H1 (cell line): ENCODE measurements at regions not wholly inside any gene's neighbourhood (a gene's known extent, or its start where the extent isn't known, plus 50 kb on each side); places are given as distances from the start of the nearest gene placed in this dataset.

ENCODE experiments used
- CTCF ChIA-PET: fragments of 300-600 bp; sonication (Branson Sonifier 250); formaldehyde crosslinking; loops from one replicate; lab custom pipeline; 2021; ENCODE audit not compliant: partially characterized antibody; lab: Charles Lee
- POLR2A ChIA-PET: fragments of 300-600 bp; sonication (Branson Sonifier 250); formaldehyde crosslinking; loops from one replicate; lab custom pipeline; 2021; ENCODE audit warnings: inconsistent platforms; ENCODE audit not compliant: partially characterized antibody; lab: Charles Lee
- DNase-seq, 2 experiments: peaks; one replicate each; pipeline versions ENCODE4 v3.0.0 to v3.0.0-alpha.2; 2010 to 2022; ENCODE audit warnings: low spot score in 2 of 2, low read depth in 1 of 2, mixed read lengths in 1 of 2
- FAIRE-seq: peaks from 2 replicates; lab custom pipeline; 2011; peaks lifted over from hg19 to GRCh38; lab: Jason Lieb, UNC
- H2AFZ ChIP-seq: 2 replicates; pipeline ENCODE4 v1.8.1; 2012; ENCODE audit warnings: low read length, inconsistent platforms
- H2AK5ac ChIP-seq: 2 replicates; pipeline ENCODE4 v1.6.1; 2013; ENCODE audit warnings: low read depth, low read length
- H2BK120ac ChIP-seq: replicated peaks from 2 replicates; pipeline ENCODE3; 2013; ENCODE audit warnings: low read depth, low read length, inconsistent platforms
- H2BK12ac ChIP-seq: 2 replicates; pipeline ENCODE4 v1.6.1; 2013; ENCODE audit warnings: low read depth, low read length
- H2BK15ac ChIP-seq: 2 replicates; pipeline ENCODE4 v1.6.1; 2013; ENCODE audit warnings: low read length
- H2BK20ac ChIP-seq: 2 replicates; pipeline ENCODE4 v1.6.1; 2013; ENCODE audit warnings: low read length
- H2BK5ac ChIP-seq: 2 replicates; pipeline ENCODE4 v1.6.1; 2013; ENCODE audit warnings: low read depth, low read length
- H3K14ac ChIP-seq: 2 replicates; pipeline ENCODE4 v1.6.1; 2013; ENCODE audit warnings: inconsistent platforms; ENCODE audit not compliant: insufficient read length
- H3K18ac ChIP-seq: 2 replicates; pipeline ENCODE4 v1.6.1; 2013; ENCODE audit warnings: low read length; ENCODE audit errors: extremely low read depth
- H3K23ac ChIP-seq: 2 replicates; pipeline ENCODE4 v1.6.1; 2013; ENCODE audit warnings: inconsistent platforms; ENCODE audit not compliant: insufficient read length
- H3K23me2 ChIP-seq: 2 replicates; pipeline ENCODE4 v1.6.1; 2013; ENCODE audit warnings: low read depth, low read length
- H3K27ac ChIP-seq: 2 replicates; pipeline ENCODE4 v1.6.1; 2011; ENCODE audit warnings: low read depth, low read length, inconsistent platforms
- H3K27me3 ChIP-seq, 4 experiments: replicated peaks in 1 of 4; 1 replicate in 1 of 4; 2 replicates in 3 of 4; pipeline versions ENCODE4 v1.6.1 to v1.8.1; 2011 to 2013; ENCODE audit warnings: low read length in 3 of 4, mild to moderate bottlenecking in 3 of 4, inconsistent platforms in 2 of 4, mixed read lengths in 2 of 4, moderate library complexity in 1 of 4; ENCODE audit not compliant: control insufficient read depth in 3 of 4, insufficient read depth in 3 of 4; ENCODE audit errors: extremely low read depth in 1 of 4
- H3K36me3 ChIP-seq, 4 experiments: 2 replicates each; pipeline versions ENCODE4 v1.6.1 to v1.8.1; 2011 to 2013; ENCODE audit warnings: mild to moderate bottlenecking in 4 of 4, low read length in 3 of 4, moderate library complexity in 2 of 4, control low read depth in 1 of 4, inconsistent platforms in 1 of 4; ENCODE audit not compliant: insufficient read depth in 4 of 4, control insufficient read depth in 2 of 4
- H3K4ac ChIP-seq: replicated peaks from 2 replicates; pipeline ENCODE3; 2013; ENCODE audit warnings: low read length, low read depth, mixed read lengths, inconsistent platforms; ENCODE audit not compliant: insufficient read length
- H3K4me1 ChIP-seq, 4 experiments: replicated peaks in 1 of 4; 1 replicate in 1 of 4; 2 replicates in 3 of 4; pipeline versions ENCODE4 v1.6.1 to v1.8.1; 2011 to 2013; ENCODE audit warnings: low read length in 3 of 4, inconsistent platforms in 2 of 4, mixed read lengths in 1 of 4; ENCODE audit not compliant: insufficient read depth in 4 of 4, control insufficient read depth in 3 of 4
- H3K4me2 ChIP-seq, 2 experiments: 2 replicates each; pipeline versions ENCODE4 v1.6.1 to v1.8.1; 2011 to 2013; ENCODE audit warnings: low read depth in 2 of 2, low read length in 2 of 2, control low read depth in 1 of 2, inconsistent platforms in 1 of 2, mild to moderate bottlenecking in 1 of 2; ENCODE audit not compliant: insufficient read depth in 1 of 2
- H3K4me3 ChIP-seq, 4 experiments: fragments of 200-600, 300-600 bp in 1 of 4; sonication (generic), shearing (Covaris generic), sonication (Bioruptor Twin) in 1 of 4; 2 replicates each; pipeline versions ENCODE4 v1.5.1 to v1.8.1; 2011 to 2016; ENCODE audit warnings: low read length in 4 of 4, low read depth in 3 of 4, control low read depth in 2 of 4, inconsistent platforms in 2 of 4, mild to moderate bottlenecking in 2 of 4, mixed read lengths in 1 of 4, moderate library complexity in 1 of 4; ENCODE audit not compliant: insufficient read depth in 2 of 4; ENCODE audit errors: extremely low read depth in 1 of 4
- H3K56ac ChIP-seq: replicated peaks from 2 replicates; pipeline ENCODE3; 2013; ENCODE audit warnings: low read depth, mild to moderate bottlenecking, mixed read lengths, low read length, inconsistent platforms; ENCODE audit not compliant: insufficient read length
- H3K79me1 ChIP-seq: 2 replicates; pipeline ENCODE4 v1.6.1; 2013; ENCODE audit warnings: low read depth, low read length, control low read depth
- H3K79me2 ChIP-seq, 2 experiments: 2 replicates each; pipeline versions ENCODE4 v1.6.1 to v1.8.1; 2012 to 2013; ENCODE audit warnings: low read length in 2 of 2, mild to moderate bottlenecking in 2 of 2, inconsistent platforms in 1 of 2; ENCODE audit not compliant: insufficient read depth in 2 of 2, control insufficient read depth in 1 of 2
- H3K9ac ChIP-seq, 4 experiments: replicated peaks in 1 of 4; 1 replicate in 1 of 4; 2 replicates in 3 of 4; pipeline versions ENCODE4 v1.6.1 to v1.8.1; 2011 to 2013; ENCODE audit warnings: low read depth in 3 of 4, low read length in 3 of 4, control low read depth in 2 of 4, mild to moderate bottlenecking in 2 of 4, moderate library complexity in 2 of 4, inconsistent platforms in 1 of 4; ENCODE audit errors: extremely low read depth in 1 of 4
- H3K9me3 ChIP-seq, 2 experiments: 2 replicates each; pipeline versions ENCODE4 v1.6.1 to v1.8.1; 2012 to 2013; ENCODE audit warnings: mild to moderate bottlenecking in 2 of 2, moderate library complexity in 2 of 2, control low read depth in 1 of 2, inconsistent platforms in 1 of 2, low read depth in 1 of 2, low read length in 1 of 2, mixed read lengths in 1 of 2; ENCODE audit not compliant: insufficient read depth in 2 of 2
- H4K20me1 ChIP-seq, 2 experiments: replicated peaks in 1 of 2; 2 replicates each; pipeline versions ENCODE3 to v1.8.1; 2011 to 2013; ENCODE audit warnings: inconsistent platforms in 2 of 2, low read length in 2 of 2, mild to moderate bottlenecking in 1 of 2; ENCODE audit not compliant: insufficient read depth in 2 of 2, control insufficient read depth in 1 of 2
- H4K5ac ChIP-seq: 2 replicates; pipeline ENCODE4 v1.6.1; 2013; ENCODE audit warnings: low read length, low read depth, mixed read lengths, inconsistent platforms; ENCODE audit not compliant: insufficient read length
- H4K8ac ChIP-seq: 2 replicates; pipeline ENCODE4 v1.8.0; 2013; ENCODE audit warnings: mild to moderate bottlenecking, moderate library complexity, low read length, inconsistent platforms; ENCODE audit not compliant: insufficient read depth; ENCODE audit errors: extremely low read depth
- H4K91ac ChIP-seq: replicated peaks from 2 replicates; pipeline ENCODE3; 2013; ENCODE audit warnings: low read length, mixed read lengths, inconsistent platforms; ENCODE audit not compliant: insufficient read length
- FOSL1 ChIP-seq: IDR thresholded peaks from 2 replicates; pipeline ENCODE4 v1.6.1; 2011; ENCODE audit warnings: mild to moderate bottlenecking, low read depth, low read length, moderate library complexity; ENCODE audit not compliant: insufficient read depth
- SUZ12 ChIP-seq: fragments of 200-600 bp; sonication (generic); IDR thresholded peaks from 2 replicates; pipeline ENCODE4 v1.6.1; 2012; ENCODE audit warnings: mild to moderate bottlenecking, inconsistent platforms, low read length, moderate library complexity, mixed read lengths
- WGBS, 2 experiments: shearing (Covaris generic) in 1 of 2; methylation state at CpG; one replicate each; pipeline versions ENCODE4 v1.1.6 to v1.1.7; 2013 to 2015; ENCODE audit warnings: low lambda C conversion rate in 2 of 2, mixed read lengths in 2 of 2, inconsistent platforms in 1 of 2, low coverage in 1 of 2, missing lambda C conversion rate in 1 of 2; ENCODE audit not compliant: insufficient replicate concordance in 2 of 2, insufficient coverage in 1 of 2, insufficient read length in 1 of 2; ENCODE audit errors: extremely low coverage in 1 of 2, missing lambda C conversion rate in 1 of 2; 5-methylcytosine and 5-hydroxymethylcytosine counted together

GRCh38 chr17:34168989-34169388 lies 86.1 kb upstream of the CCL2 start:
- H4K8ac ChIP-seq, result no peak overlapping the region
- no peak overlapping the region for H3K27ac ChIP-seq
- H2BK120ac ChIP-seq, result no peak overlapping the region
- H3K9me3 ChIP-seq, result peaks cover 5 to 9% of the 10 kb centered on the region in 2 experiments; a peak in 2 of 4 replicates
- H2BK5ac ChIP-seq, result no peak overlapping the region
- H3K36me3 ChIP-seq, result no peaks in the 10 kb centered on the region
- no peak overlapping the region for H3K9ac ChIP-seq
- ChIA-PET CTCF (interaction anchor here (1.0 to 9.8 kb wide), 4 partner anchors 12 to 392 kb away, joined by 3 to 91 read pairs (median 62); partner anchors contain the start of gene CCL1), POLR2A (interaction anchor here (4.8 kb wide), 1 partner anchor 13 kb away, joined by 36 read pairs; no protein-coding TSS in a partner anchor)
- H3K18ac ChIP-seq, result no peak overlapping the region
- no peaks in the 10 kb centered on the region for H3K27me3 ChIP-seq
- H2BK12ac ChIP-seq, result no peak overlapping the region
- no peak overlapping the region for H4K91ac ChIP-seq
- H3K79me1 ChIP-seq, result no peaks in the 10 kb centered on the region
- H3K4ac ChIP-seq, result no peak overlapping the region
- FAIRE-seq (no peak), DNase-seq (no peak)
- H2AFZ ChIP-seq, result no peak overlapping the region
- H3K4me2 ChIP-seq, result no peak overlapping the region
- H3K4me3 ChIP-seq, result no peak overlapping the region
- WGBS, 2 experiments, result 94% methylated on average over 4 of the region's 4 CpGs; no CpG with 5 or more reads in 1 of the 2 experiments
- no peak overlapping the region for H3K23ac ChIP-seq
- no peaks in the 10 kb centered on the region for H4K20me1 ChIP-seq
- no peak overlapping the region for H3K56ac ChIP-seq
- no peak overlapping the region for H2BK20ac ChIP-seq
- no peak overlapping the region for H2AK5ac ChIP-seq
- no peaks in the 10 kb centered on the region for H3K23me2 ChIP-seq
- H3K4me1 ChIP-seq, result no peaks in the 10 kb centered on the region
- no peaks in the 10 kb centered on the region for H3K79me2 ChIP-seq
- H4K5ac ChIP-seq, result no peak overlapping the region
- H2BK15ac ChIP-seq, result no peak overlapping the region
- no peak overlapping the region for H3K14ac ChIP-seq
- no peak for TF ChIP-seq SUZ12
- no peak for TF ChIP-seq FOSL1
